K562 (cell line): ENCODE measurements at regions not wholly inside any gene's neighbourhood (a gene's known extent, or its start where the extent isn't known, plus 50 kb on each side); places are given as distances from the start of the nearest gene placed in this dataset.

ENCODE experiments used
- ATF1 ChIP-seq, 2 experiments: fragments of 450-650 bp in 1 of 2; IDR thresholded peaks; 2 replicates each; pipeline ENCODE4 v1.6.1; 2016; ENCODE audit warnings: missing compliant biosample characterization in 1 of 2, missing genetic modification characterization in 1 of 2
- BRD4 ChIP-seq: fragments of 200-600 bp; sonication (generic); IDR thresholded peaks from 2 replicates; pipeline ENCODE4 v1.6.1; 2017; ENCODE audit warnings: inconsistent platforms
- CEBPB ChIP-seq: fragments of 450-650 bp; IDR thresholded peaks from 2 replicates; pipeline ENCODE4 v1.6.1; 2016; ENCODE audit warnings: missing genetic modification characterization, missing compliant biosample characterization
- CTBP1 ChIP-seq: fragments of 450-650 bp; IDR thresholded peaks from 2 replicates; pipeline ENCODE4 v1.6.1; 2016; ENCODE audit warnings: borderline replicate concordance
- ELF2 ChIP-seq: fragments of 250-450 bp; sonication (Bioruptor Pico); IDR thresholded peaks from 2 replicates; pipeline ENCODE4 v1.5.0; 2021; ENCODE audit warnings: mild to moderate bottlenecking
- ETV6 ChIP-seq, 3 experiments: fragments of 150-350 bp in 1 of 3; sonication (generic) in 1 of 3; formaldehyde crosslinking in 1 of 3; IDR thresholded peaks; 2 replicates each; pipeline versions ENCODE4 v1.6.1 to v1.8.0; 2014 to 2022; ENCODE audit warnings: borderline replicate concordance in 2 of 3, low read depth in 2 of 3, antibody characterized with exemption in 1 of 3, low read length in 1 of 3, mild to moderate bottlenecking in 1 of 3, missing genetic modification reagents in 1 of 3
- NR2C1 ChIP-seq, 2 experiments: fragments of 450-650 bp; IDR thresholded peaks; 2 replicates each; pipeline ENCODE4 v1.6.1; 2017; ENCODE audit warnings: mild to moderate bottlenecking in 2 of 2, antibody characterized with exemption in 1 of 2, inconsistent platforms in 1 of 2, missing compliant biosample characterization in 1 of 2, missing genetic modification characterization in 1 of 2
- PHTF2 ChIP-seq: fragments of 250-450 bp; sonication (Bioruptor Pico); IDR thresholded peaks from 2 replicates; pipeline ENCODE4 v1.5.0; 2021; ENCODE audit warnings: mild to moderate bottlenecking
- PKNOX1 ChIP-seq: fragments of 450-650 bp; IDR thresholded peaks from 2 replicates; pipeline ENCODE4 v1.6.1; 2016
- RBM34 ChIP-seq: fragments of 200-400 bp; formaldehyde crosslinking; IDR thresholded peaks from 2 replicates; pipeline ENCODE4 v1.6.1; 2018; ENCODE audit warnings: low read length, borderline replicate concordance; ENCODE audit not compliant: insufficient read depth
- ZBTB1 ChIP-seq: sonication (generic); formaldehyde crosslinking; IDR thresholded peaks from 2 replicates; pipeline ENCODE4 v1.8.1; 2023; ENCODE audit warnings: missing genetic modification reagents, low read depth, mild to moderate bottlenecking, borderline replicate concordance
- ZBTB40 ChIP-seq, 2 experiments: fragments of 450-650 bp in 1 of 2; sonication (generic) in 1 of 2; formaldehyde crosslinking in 1 of 2; IDR thresholded peaks; 2 replicates each; pipeline versions ENCODE4 v1.7.1 to v1.9.0; 2016 to 2022; ENCODE audit warnings: inconsistent platforms in 1 of 2, mild to moderate bottlenecking in 1 of 2, missing genetic modification reagents in 1 of 2
- ZNF639 ChIP-seq, 2 experiments: fragments of 200-800 bp in 1 of 2; sonication (Bioruptor generic) in 1 of 2; sonication (generic) in 1 of 2; formaldehyde crosslinking in 1 of 2; IDR thresholded peaks in 1 of 2; conservative IDR thresholded peaks in 1 of 2; 2 replicates each; pipeline versions ENCODE4 v1.5.0 to v1.6.1; 2016 to 2020; ENCODE audit warnings: missing compliant biosample characterization in 1 of 2, missing genetic modification characterization in 1 of 2, missing genetic modification reagents in 1 of 2

GRCh38 chrX:2631743-2632532, 59.2 kb upstream of the CD99 start (continued):
- peak; percentile 97 for TF ChIP-seq NR2C1 (IDR thresholded peaks at IDR 0.05)
- peak; percentile 98 for TF ChIP-seq NR2C1 (tag; IDR thresholded peaks at IDR 0.05)
- peak in 1 of 2 experiments; percentile 94; a peak in 3 of 4 replicates for TF ChIP-seq ETV6 (IDR thresholded peaks at IDR 0.05; ENCODE audit: borderline replicate concordance in 1 of 2, low read depth in 2 of 2, low read length in 1 of 2)
- 0 out of 2 replicates have a peak, but pooled peaks have one; percentile 69 for TF ChIP-seq ETV6 (CRISPR knock-in tag; IDR thresholded peaks at IDR 0.05; ENCODE audit: borderline replicate concordance)
- TF ChIP-seq PKNOX1: peak; percentile 17; the same call in 1 of the 2 replicates
- TF ChIP-seq ZBTB1: no peak
- 0 out of 2 replicates have a peak, but pooled peaks have one; percentile 22 for TF ChIP-seq CEBPB (tag)
- peak; percentile 73 for TF ChIP-seq ELF2 (CRISPR knock-in tag)
- TF ChIP-seq ZNF639 (CRISPR knock-in tag; conservative IDR thresholded peaks at IDR 0.05 in 1 of 2, IDR thresholded peaks at IDR 0.05 in 1 of 2): 0 out of 4 replicates have a peak, but pooled peaks of 1 of the 2 experiments have one; percentile 16
- TF ChIP-seq ATF1 (CRISPR knock-in tag; IDR thresholded peaks at IDR 0.05): no peak
- TF ChIP-seq ATF1 (tag; IDR thresholded peaks at IDR 0.05): 0 out of 2 replicates have a peak, but pooled peaks have one; percentile 8
- TF ChIP-seq ZBTB40 (IDR thresholded peaks at IDR 0.05): peak; percentile 92
- TF ChIP-seq ZBTB40 (CRISPR knock-in tag; IDR thresholded peaks at IDR 0.05): no peak
- no peak for TF ChIP-seq PHTF2 (CRISPR knock-in tag)
- TF ChIP-seq CTBP1: no peak
- TF ChIP-seq RBM34: no peak
- TF ChIP-seq BRD4: 0 out of 2 replicates have a peak, but pooled peaks have one; percentile 60
